Immature natural killer cell (primary cell): ENCODE measurements at regions not wholly inside any gene's neighbourhood (a gene's known extent, or its start where the extent isn't known, plus 50 kb on each side); places are given as distances from the start of the nearest gene placed in this dataset.
"Not testable (repeated sequence)": the region's sequence is repeated elsewhere in the genome, so short reads cannot be mapped to it uniquely, and the experiment has no call there.

ENCODE experiments used
- DNase-seq, 3 donors: peaks; one replicate each; pipeline ENCODE4 v3.0.0; 2022; ENCODE audit warnings: mixed read lengths in 1 of 3
- H3K27ac Mint-ChIP-seq, 6 donors: one replicate each; pipeline ENCODE4 v1.8.0; 2020; ENCODE audit warnings: mixed read lengths in 6 of 6, mild to moderate bottlenecking in 5 of 6, inconsistent platforms in 4 of 6, moderate library complexity in 3 of 6
- H3K27me3 Mint-ChIP-seq, 3 donors: one replicate each; pipeline ENCODE4 v1.8.0; 2020 to 2021; ENCODE audit warnings: low read depth in 3 of 3, mild to moderate bottlenecking in 3 of 3, mixed read lengths in 3 of 3, moderate library complexity in 3 of 3, inconsistent platforms in 1 of 3
- H3K36me3 Mint-ChIP-seq, 3 donors: one replicate each; pipeline ENCODE4 v1.8.0; 2020; ENCODE audit warnings: mixed read lengths in 3 of 3, inconsistent platforms in 2 of 3, mild to moderate bottlenecking in 2 of 3
- H3K4me1 Mint-ChIP-seq, 2 donors: one replicate each; pipeline ENCODE4 v1.8.0; 2020; ENCODE audit warnings: inconsistent platforms in 2 of 2, mild to moderate bottlenecking in 2 of 2, mixed read lengths in 2 of 2, moderate library complexity in 1 of 2
- H3K4me3 Mint-ChIP-seq, 5 donors: one replicate each; pipeline ENCODE4 v1.8.0; 2020; ENCODE audit warnings: mild to moderate bottlenecking in 5 of 5, mixed read lengths in 5 of 5, inconsistent platforms in 3 of 5, moderate library complexity in 3 of 5
- H3K9me3 Mint-ChIP-seq, 6 donors: one replicate each; pipeline ENCODE4 v1.8.0; 2020; ENCODE audit warnings: mild to moderate bottlenecking in 6 of 6, mixed read lengths in 6 of 6, inconsistent platforms in 4 of 6, moderate library complexity in 3 of 6

DNA sequence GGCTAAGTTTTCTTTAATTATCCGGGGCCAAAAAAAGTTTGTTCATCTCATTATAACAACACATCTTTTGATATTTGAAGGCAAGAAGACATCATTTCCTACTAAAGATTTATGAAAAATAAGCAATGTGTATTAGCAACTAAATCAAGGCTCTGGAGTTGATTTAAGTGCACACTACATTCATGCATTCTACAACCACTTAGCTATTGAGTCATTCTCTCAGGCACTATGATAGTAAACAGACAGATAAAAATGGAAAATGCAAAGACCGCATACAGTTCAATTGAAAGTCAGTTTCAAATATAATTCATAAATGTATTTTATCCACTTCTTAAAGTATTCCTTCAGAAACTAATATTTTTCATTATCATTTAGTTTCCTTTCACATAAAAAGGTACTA lies 1395.2 kb downstream of the PCDH9 start:
- H3K27ac Mint-ChIP-seq: no peak overlapping the region
- DNase-seq: no peak
- peaks cover 0 to 2% (median 1%) of the 10 kb centered on the region in 3 donors for H3K27me3 Mint-ChIP-seq
- H3K4me1 Mint-ChIP-seq: no peaks in the 10 kb centered on the region
- H3K4me3 Mint-ChIP-seq: no peak overlapping the region
- no peaks in the 10 kb centered on the region for H3K36me3 Mint-ChIP-seq
- H3K9me3 Mint-ChIP-seq: peaks cover 0 to 26% (median 3%) of the 10 kb centered on the region in 6 donors

DNA sequence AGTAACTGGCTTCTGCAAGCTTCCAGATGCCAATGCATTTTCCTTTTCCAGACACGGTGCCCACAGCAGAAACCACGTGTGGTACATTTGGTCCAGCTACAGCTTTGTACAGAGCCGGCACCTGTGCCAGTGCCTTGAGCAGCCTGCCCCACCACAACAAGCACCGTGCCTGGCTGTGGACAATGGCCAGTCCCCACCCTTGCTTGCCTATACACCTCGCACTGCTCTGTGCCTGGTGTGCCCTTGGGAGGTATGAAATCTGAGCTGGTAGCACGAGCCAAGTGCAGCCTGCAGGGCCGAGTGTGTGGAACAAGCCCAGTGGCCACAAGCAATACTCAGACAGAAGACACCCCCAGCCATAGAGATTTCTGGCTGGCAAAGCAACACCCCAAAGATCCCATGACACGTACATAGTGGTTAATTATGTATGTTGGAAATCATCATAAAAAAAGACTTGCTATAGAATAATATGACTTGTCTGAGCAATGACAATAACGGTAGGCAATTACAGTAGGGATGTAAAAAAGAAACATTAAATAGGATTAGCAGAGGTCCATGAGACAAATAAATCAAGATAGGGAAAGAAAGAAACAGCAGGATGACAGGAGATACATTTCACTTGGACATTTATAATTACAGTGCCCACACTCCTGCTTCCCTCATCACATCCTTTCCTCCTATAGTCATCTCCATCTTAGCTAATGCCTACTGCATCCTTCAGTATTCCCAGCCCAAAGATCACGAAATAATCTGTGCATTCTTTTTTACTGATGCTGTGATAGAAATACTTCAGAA lies 1399.5 kb downstream of the PCDH9 start:
- Mint-ChIP-seq H3K4me1 (no peaks in the 10 kb centered on the region), H3K9me3 (peaks cover 0 to 25% (median 2%) of the 10 kb centered on the region in 6 donors), H3K27me3 (peaks cover 0 to 2% (median 0%) of the 10 kb centered on the region in 3 donors), H3K4me3 (no peak overlapping the region), H3K36me3 (no peaks in the 10 kb centered on the region), H3K27ac (no peak overlapping the region)
- no peak for DNase-seq

DNA sequence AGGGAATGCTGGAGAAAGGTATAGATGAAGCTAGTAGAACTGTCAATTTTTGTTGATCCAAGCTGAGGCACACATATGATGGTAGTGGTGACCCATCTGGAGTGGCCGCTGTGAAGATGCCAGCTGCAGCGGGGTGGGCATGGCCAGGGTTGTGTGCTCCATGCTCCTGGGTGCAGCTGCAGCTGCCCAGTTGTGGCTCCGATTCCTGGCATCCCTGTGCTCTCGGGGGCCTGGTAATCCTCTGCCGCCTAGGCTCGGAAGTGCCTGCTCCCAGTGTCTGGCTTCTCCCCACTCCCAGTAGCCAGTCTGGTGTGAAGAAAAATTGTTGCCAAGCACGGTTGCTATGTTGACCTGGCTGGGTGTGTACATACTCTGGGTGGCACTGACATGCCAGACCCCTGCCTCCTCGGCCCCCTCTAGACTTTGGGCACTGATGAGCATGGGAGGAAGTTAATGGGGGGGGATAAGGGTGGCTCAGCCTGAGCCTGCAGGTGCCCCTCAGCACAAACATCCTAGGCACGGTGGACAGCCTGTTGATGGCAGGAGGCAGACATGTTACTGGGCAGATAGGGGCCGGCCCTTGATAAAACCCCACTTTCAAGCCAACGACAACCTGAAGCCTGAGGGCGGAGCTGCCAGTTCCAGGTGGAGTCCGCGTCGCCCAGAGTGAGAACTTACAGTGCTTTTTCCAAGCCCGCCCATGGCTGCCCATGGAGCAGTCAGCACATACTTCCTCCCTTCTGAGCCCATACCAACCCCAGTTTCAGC lies 1400.7 kb downstream of the PCDH9 start:
- no peaks in the 10 kb centered on the region for H3K4me1 Mint-ChIP-seq
- DNase-seq: no peak
- H3K36me3 Mint-ChIP-seq: no peaks in the 10 kb centered on the region
- H3K4me3 Mint-ChIP-seq: no peak overlapping the region
- H3K9me3 Mint-ChIP-seq: peaks cover 0 to 23% (median 2%) of the 10 kb centered on the region in 6 donors
- peaks cover 0 to 2% (median 0%) of the 10 kb centered on the region in 3 donors for H3K27me3 Mint-ChIP-seq
- H3K27ac Mint-ChIP-seq: no peak overlapping the region

DNA sequence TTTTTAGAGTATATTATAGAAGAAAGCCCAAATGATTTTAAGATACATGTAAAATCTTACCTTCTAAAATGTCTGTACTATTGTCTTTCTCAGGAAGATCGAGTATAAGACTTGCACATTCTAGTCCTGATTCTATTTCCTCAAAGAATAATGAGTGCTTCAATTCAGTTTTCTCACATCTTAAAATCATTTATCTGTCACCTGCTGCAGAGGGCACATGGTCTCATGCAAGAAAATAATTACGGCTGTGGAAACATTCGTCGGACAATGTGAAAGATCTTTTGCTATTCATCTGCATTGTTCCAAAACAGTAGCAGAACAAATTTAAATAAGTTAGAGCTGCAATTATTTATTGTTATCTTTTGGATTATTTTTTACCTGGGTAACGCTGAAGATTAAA lies 1403.5 kb downstream of the PCDH9 start:
- Mint-ChIP-seq H3K9me3 (peaks cover 0 to 19% (median 0%) of the 10 kb centered on the region in 6 donors), H3K4me3 (no peak overlapping the region), H3K27ac (no peak overlapping the region), H3K27me3 (peaks cover 0 to 2% (median 0%) of the 10 kb centered on the region in 3 donors), H3K4me1 (no peaks in the 10 kb centered on the region), H3K36me3 (no peaks in the 10 kb centered on the region)
- no peak for DNase-seq

DNA sequence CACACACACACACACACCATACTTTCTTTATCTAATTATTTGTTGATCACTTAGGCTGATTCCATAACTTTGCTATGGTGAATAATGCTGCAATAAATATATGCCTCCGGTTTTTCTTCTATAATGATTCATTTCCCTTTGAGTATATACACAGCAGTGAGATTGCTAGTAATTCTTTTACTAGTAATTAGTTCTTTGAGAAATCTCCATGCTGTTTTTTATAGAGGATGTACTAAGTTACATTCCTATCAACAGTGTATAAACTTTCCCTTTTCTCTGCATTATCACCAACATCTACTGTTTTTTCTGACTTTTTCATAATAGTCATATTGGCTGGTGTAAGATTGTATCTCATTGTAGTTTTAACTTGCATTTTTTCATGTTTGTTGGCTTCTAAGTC lies 1405.1 kb downstream of the PCDH9 start:
- Mint-ChIP-seq H3K9me3 (peaks cover 0 to 16% (median 2%) of the 10 kb centered on the region in 6 donors), H3K4me3 (no peak overlapping the region), H3K27me3 (no peaks in the 10 kb centered on the region), H3K4me1 (no peaks in the 10 kb centered on the region), H3K27ac (no peak overlapping the region), H3K36me3 (no peaks in the 10 kb centered on the region)
- no peak for DNase-seq

DNA sequence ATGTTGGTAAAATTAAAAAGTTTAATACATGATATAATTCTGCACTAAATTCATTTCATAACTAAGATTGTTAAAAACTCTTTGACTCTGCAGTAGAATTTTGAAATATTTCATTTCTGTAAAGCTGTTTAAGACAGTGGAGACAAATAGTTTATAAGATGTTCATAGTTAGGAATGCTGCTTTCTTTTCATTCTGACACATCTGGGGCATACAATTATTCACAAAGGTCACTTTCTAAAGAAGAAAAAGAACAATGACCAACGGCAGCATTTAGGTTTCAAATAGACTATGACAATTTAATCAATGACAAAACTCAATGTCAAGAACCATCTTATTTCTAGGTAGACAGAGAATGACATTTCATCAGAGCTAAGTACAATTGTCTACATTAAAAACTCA lies 1422.1 kb downstream of the PCDH9 start:
- Mint-ChIP-seq H3K27me3 (no peaks in the 10 kb centered on the region), H3K36me3 (no peaks in the 10 kb centered on the region), H3K9me3 (peaks cover 0 to 24% (median 5%) of the 10 kb centered on the region in 6 donors), H3K27ac (no peak overlapping the region), H3K4me1 (no peaks in the 10 kb centered on the region), H3K4me3 (no peak overlapping the region)
- no peak for DNase-seq

DNA sequence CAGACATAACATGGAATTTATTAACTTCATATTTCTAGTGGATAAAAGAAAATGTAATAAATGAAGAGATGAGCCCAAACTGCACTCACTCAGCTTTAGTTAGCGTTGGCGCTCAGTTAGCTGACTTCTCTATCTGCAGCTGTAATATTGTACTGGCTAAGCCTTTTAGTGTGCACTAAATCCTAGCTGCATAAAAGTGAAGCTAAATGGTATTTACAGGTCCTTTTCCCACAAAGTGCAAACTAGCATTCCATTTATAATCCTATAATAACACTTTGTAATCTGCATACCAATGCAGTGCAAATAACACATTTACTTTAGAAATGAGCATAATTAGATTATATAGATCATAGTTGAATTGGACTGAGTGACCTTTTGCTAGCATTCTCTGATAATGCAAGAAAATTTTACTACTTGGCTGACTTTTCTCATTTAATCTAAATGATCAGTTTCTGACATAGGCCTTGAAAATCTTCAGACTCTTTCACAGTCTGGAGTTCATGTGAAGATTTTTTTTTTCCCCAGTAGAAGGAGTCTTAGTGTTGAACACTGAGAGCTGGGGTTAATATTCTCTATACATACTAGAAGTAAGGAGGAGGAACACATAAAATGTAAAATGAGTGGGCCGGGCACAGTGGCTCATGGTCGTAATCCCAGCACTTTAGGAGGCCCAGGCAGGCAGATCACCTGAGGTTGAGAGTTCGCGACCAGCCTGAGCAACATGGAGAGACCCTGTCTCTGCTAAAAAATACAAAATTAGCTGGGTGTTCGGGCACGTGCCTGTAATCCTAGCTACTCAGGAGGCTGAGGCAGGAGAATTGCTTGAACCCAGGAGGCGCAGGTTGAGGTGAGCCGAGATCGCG lies 1426.4 kb downstream of the PCDH9 start:
- Mint-ChIP-seq H3K4me1 (no peaks in the 10 kb centered on the region), H3K4me3 (no peak overlapping the region), H3K27me3 (no peaks in the 10 kb centered on the region), H3K27ac (no peak overlapping the region), H3K9me3 (peaks cover 0 to 9% (median 2%) of the 10 kb centered on the region in 6 donors), H3K36me3 (no peaks in the 10 kb centered on the region)
- no peak for DNase-seq

DNA sequence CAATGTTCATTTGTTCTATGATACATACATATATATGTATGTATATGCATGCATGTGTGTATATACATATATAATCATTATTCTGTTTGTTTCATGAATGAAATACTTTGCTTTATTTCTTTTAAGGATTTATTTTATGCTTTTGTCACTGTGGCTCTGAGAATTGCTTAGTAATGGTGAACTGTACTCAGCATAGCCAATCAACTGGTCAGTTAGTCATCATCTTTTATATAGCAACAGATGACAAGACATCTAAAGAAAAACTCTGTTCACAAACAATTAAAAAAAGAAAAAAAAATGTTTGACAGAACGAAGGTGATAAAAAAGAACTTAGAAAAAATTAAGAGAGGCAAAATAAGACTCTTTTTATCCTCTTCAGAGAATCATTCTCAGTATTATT lies 1440.3 kb downstream of the PCDH9 start:
- Mint-ChIP-seq H3K4me3 (no peak overlapping the region), H3K9me3 (peaks cover 0 to 12% (median 10%) of the 10 kb centered on the region in 6 donors), H3K27ac (no peak overlapping the region), H3K4me1 (no peaks in the 10 kb centered on the region), H3K36me3 (no peaks in the 10 kb centered on the region), H3K27me3 (peaks cover 0 to 2% (median 1%) of the 10 kb centered on the region in 3 donors)
- DNase-seq: no peak

DNA sequence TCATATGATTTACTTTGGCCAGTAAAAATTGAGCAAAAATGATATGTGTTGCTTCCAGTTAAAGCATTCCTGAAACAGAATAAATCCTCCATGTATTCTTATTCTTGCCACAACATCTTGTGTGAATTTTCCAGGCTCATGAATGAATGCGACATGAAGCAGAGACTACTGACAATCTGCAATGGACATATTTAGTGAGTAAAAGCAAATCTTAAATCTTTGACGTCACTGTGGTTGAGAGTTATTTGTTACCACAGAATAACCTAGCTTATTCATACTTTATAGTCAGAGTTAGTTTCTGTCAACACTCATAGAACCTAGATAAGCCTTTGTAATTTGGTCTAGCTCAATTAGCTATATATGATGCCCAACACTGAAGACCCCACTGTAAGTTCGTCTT lies 1443.1 kb downstream of the PCDH9 start:
- no peak for DNase-seq
- H3K27ac Mint-ChIP-seq: no peak overlapping the region
- peaks cover 0 to 23% (median 13%) of the 10 kb centered on the region in 6 donors for H3K9me3 Mint-ChIP-seq

DNA sequence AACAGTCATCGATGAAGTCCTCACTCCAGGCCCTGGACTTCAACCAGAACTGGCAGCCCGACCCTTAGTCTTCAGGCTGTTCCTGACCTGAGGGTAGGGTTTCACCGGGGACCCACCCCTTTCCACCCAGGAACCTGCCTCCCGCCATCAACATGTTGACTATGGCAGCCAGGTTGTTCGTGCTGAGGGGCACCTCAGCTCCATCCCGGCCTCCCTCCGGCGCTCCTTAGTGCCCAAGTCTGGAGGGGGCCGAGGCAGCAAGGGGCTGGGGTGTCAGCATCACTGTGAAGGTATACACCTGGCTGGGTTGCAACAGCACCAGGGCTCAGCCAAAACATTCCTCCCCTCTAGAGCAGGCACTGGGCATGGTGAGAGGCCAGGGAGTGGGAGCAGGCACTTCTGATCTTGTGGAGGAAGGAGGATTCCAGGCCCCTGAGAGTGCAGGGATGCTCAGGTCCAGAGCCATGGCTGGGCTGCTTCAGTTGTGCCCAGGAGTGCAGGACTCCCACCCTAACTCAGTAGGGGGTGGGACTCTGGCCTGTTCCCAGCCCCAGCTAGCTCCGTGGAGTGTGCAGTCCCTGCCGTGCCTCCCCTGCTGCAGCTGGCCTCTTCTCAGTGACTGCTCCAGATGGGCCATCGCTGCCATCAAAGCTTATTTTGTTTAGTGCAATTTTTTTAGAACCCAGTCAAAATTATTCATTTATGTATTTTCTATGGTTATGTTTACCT lies 1445.9 kb downstream of the PCDH9 start:
- Mint-ChIP-seq H3K27ac (no peak overlapping the region), H3K4me1 (no peaks in the 10 kb centered on the region), H3K36me3 (no peaks in the 10 kb centered on the region), H3K4me3 (no peak overlapping the region), H3K9me3 (peaks cover 0 to 31% (median 10%) of the 10 kb centered on the region in 6 donors), H3K27me3 (peaks cover 0 to 3% (median 2%) of the 10 kb centered on the region in 3 donors)
- DNase-seq: no peak

More for the DNA sequence above, 1443.1 kb downstream of the PCDH9 start:
- Mint-ChIP-seq H3K27me3 (peaks cover 0 to 3% (median 2%) of the 10 kb centered on the region in 3 donors), H3K4me1 (no peaks in the 10 kb centered on the region), H3K36me3 (no peaks in the 10 kb centered on the region), H3K4me3 (no peak overlapping the region)

DNA sequence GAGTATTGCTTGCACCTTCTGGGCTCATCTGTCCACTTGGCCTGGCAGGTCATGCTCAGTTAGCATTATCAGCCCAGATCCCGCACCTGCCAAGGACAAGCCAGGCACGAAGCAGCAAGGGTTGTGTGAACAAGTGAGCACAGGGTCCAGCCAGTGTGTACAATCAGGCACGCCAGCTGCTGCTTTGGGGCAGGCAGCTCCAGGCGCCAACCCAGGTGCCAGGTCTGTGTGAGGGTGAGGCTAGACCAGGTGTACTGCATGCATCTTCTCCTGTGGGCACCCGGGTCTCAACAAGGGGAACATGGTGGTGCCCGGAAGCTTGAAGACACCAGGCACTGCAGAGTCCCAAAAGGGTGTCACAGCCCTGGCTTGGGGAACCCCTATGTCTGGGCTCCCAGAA lies 1446.8 kb downstream of the PCDH9 start:
- H3K27me3 Mint-ChIP-seq: peaks cover 0 to 3% (median 2%) of the 10 kb centered on the region in 3 donors
- H3K4me1 Mint-ChIP-seq: no peaks in the 10 kb centered on the region
- no peak for DNase-seq
- no peaks in the 10 kb centered on the region for H3K36me3 Mint-ChIP-seq
- H3K27ac Mint-ChIP-seq: no peak overlapping the region
- H3K9me3 Mint-ChIP-seq: peaks cover 3 to 36% (median 8%) of the 10 kb centered on the region in 6 donors
- no peak overlapping the region for H3K4me3 Mint-ChIP-seq

DNA sequence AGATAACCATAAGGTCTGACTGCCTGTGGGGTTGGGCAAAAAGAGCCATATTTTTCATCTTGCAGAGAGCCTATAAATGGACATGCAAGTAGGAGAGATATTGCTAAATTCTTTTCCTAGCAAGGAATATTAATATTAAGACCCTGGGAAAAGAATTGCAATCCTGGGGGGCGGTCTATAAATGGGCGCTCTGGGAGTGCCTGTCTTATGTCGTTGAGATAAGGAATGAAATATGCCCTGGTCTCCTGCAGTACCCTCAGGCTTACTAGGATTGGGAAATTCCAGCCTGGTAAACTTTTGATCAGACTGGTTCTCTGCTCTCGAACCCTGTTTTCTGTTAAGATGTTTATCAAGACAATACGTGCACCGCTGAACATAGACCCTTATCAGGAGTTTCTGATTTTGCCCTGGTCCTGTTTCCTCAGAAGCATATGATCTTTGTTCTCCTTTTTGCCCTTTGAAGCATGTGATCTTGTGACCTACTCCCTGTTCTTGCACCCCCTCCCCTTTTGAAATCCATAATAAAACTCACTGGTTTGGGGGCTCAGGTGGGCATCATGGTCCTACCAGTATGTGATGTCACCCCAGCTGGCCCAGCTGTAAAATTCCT lies 1458.3 kb downstream of the PCDH9 start:
- H3K36me3 Mint-ChIP-seq, H3K4me3 Mint-ChIP-seq, DNase-seq, H3K4me1 Mint-ChIP-seq, H3K27ac Mint-ChIP-seq, H3K27me3 Mint-ChIP-seq: not testable (repeated sequence)
- peaks cover 14 to 57% (median 26%) of the 10 kb centered on the region in 6 donors for H3K9me3 Mint-ChIP-seq

DNA sequence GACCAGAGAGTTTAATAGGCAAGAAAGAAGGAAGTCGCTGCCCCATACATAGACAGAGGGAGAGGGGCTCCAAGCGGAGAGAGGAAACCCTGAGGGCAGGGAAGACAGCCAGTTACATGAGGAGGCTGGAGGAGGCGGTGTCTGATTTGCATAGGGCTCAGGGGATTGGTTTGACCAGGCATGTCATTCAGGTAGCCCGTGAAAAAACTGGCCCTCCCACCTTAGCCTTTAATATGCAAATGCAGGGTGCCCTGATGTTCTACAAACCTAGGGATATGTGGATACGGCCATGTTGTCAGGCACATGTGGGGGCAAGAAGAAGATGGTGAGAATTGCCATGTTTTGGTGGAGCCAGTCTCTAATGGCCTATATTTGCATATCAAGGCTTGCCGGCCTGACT lies 1461.6 kb downstream of the PCDH9 start:
- no peak overlapping the region for H3K4me3 Mint-ChIP-seq
- H3K27ac Mint-ChIP-seq: no peak overlapping the region
- peaks cover 11 to 35% (median 21%) of the 10 kb centered on the region in 6 donors for H3K9me3 Mint-ChIP-seq
- H3K36me3 Mint-ChIP-seq: no peaks in the 10 kb centered on the region
- DNase-seq: no peak
- no peaks in the 10 kb centered on the region for H3K4me1 Mint-ChIP-seq
- H3K27me3 Mint-ChIP-seq: no peaks in the 10 kb centered on the region
